GM12878 (cell line): ENCODE measurements at regions not wholly inside any gene's neighbourhood (a gene's known extent, or its start where the extent isn't known, plus 50 kb on each side); places are given as distances from the start of the nearest gene placed in this dataset.

Source experiments
- ATAC-seq: fragments of 200-7000 bp; cut with Tn5 transposase; 3 replicates; pipeline ENCODE4 v1.9.1; 2020; ENCODE audit warnings: mild to moderate bottlenecking, moderate library complexity
- BruUV-seq: library from RNA; stranded (reverse); fragments of 400-500 nt; replicated peaks from 2 replicates; lab custom pipeline; 2021; lab: Mats Ljungman, UMichigan
- CTCF ChIA-PET: fragments of 300-600 bp; sonication (Branson Sonifier 250); formaldehyde crosslinking; extraction: SDS; loops from one replicate; lab custom pipeline; 2021; ENCODE audit warnings: inconsistent platforms; lab: Yijun Ruan, JAX
- POLR2A ChIA-PET: fragments of 350-600 bp; formaldehyde crosslinking; extraction: SDS; loops from one replicate; lab custom pipeline; 2021; ENCODE audit warnings: inconsistent platforms; lab: Charles Lee
- RAD21 ChIA-PET: fragments of 300-600 bp; sonication (Branson Sonifier 250); formaldehyde crosslinking; loops from one replicate; lab custom pipeline; 2023; ENCODE audit warnings: antibody characterized with exemption; ENCODE audit not compliant: unreplicated experiment; lab: Charles Lee
- SMC1A ChIA-PET: fragments of 300-600 bp; sonication (Branson Sonifier 250); formaldehyde crosslinking; loops from one replicate; lab custom pipeline; 2023; ENCODE audit not compliant: unreplicated experiment, uncharacterized antibody; lab: Charles Lee
- DNase-seq: peaks from one replicate; pipeline ENCODE4 v3.0.0-alpha.2; 2011; ENCODE audit warnings: low read depth, low spot score
- FAIRE-seq: peaks from 3 replicates; lab custom pipeline; 2011; peaks lifted over from hg19 to GRCh38; lab: Jason Lieb, UNC
- H2AFZ ChIP-seq: 2 replicates; pipeline ENCODE4 v1.6.0; 2011; ENCODE audit warnings: low read depth, low read length, control low read depth; ENCODE audit not compliant: control insufficient read depth
- H3K27ac ChIP-seq: 2 replicates; pipeline ENCODE4 v1.5.1; 2011; ENCODE audit warnings: control low read depth; ENCODE audit not compliant: control insufficient read depth, insufficient read depth
- H3K27me3 ChIP-seq, 2 experiments: replicated peaks in 1 of 2; 2 replicates each; pipeline versions ENCODE4 v1.6.0 to v1.6.1; 2011; ENCODE audit warnings: low read length in 1 of 2; ENCODE audit not compliant: control insufficient read depth in 2 of 2, insufficient read depth in 2 of 2
- H3K36me3 ChIP-seq, 2 experiments: 2 replicates each; pipeline ENCODE4 v1.5.1; 2011; ENCODE audit warnings: low read length in 1 of 2; ENCODE audit not compliant: control insufficient read depth in 2 of 2, insufficient read depth in 2 of 2
- H3K4me1 ChIP-seq: 2 replicates; pipeline ENCODE4 v1.6.1; 2011; ENCODE audit warnings: mild to moderate bottlenecking, low read length, moderate library complexity, mixed read lengths; ENCODE audit not compliant: control insufficient read depth, insufficient read depth
- H3K4me2 ChIP-seq: 2 replicates; pipeline ENCODE4 v1.6.0; 2011; ENCODE audit warnings: control low read depth; ENCODE audit not compliant: control insufficient read depth, insufficient read depth
- H3K4me3 ChIP-seq: fragments of 200-600 bp; sonication (generic); 2 replicates; pipeline ENCODE4 v1.5.1; 2016
- H3K79me2 ChIP-seq: 2 replicates; pipeline ENCODE4 v1.6.0; 2011; ENCODE audit warnings: low read length; ENCODE audit not compliant: control insufficient read depth, insufficient read depth
- H3K9ac ChIP-seq: 2 replicates; pipeline ENCODE4 v1.8.0; 2011; ENCODE audit warnings: low read length, control low read depth, mixed read lengths; ENCODE audit not compliant: control insufficient read depth, insufficient read depth
- H3K9me3 ChIP-seq: replicated peaks from 3 replicates; pipeline ENCODE4 v1.5.1; 2011; ENCODE audit warnings: mild to moderate bottlenecking, low read length; ENCODE audit not compliant: control insufficient read depth, insufficient read depth
- H4K20me1 ChIP-seq: 2 replicates; pipeline ENCODE4 v1.6.0; 2011; ENCODE audit not compliant: control insufficient read depth, insufficient read depth
- BCL11A ChIP-seq: IDR thresholded peaks from 2 replicates; pipeline ENCODE4 v1.6.1; 2011; ENCODE audit warnings: low read depth, low read length
- BMI1 ChIP-seq: fragments of 450-650 bp; IDR thresholded peaks from 2 replicates; pipeline ENCODE4 v1.6.1; 2016; ENCODE audit warnings: mild to moderate bottlenecking, moderate library complexity, borderline replicate concordance
- BRCA1 ChIP-seq: IDR thresholded peaks from 2 replicates; pipeline ENCODE4 v1.6.1; 2011; ENCODE audit warnings: low read depth, low read length, improper control_type of control experiment
- CHD2 ChIP-seq: IDR thresholded peaks from 2 replicates; pipeline ENCODE4 v1.6.1; 2011; ENCODE audit warnings: low read depth, low read length, improper control_type of control experiment, borderline replicate concordance
- CREM ChIP-seq: IDR thresholded peaks from 2 replicates; pipeline ENCODE4 v1.6.1; 2014; ENCODE audit warnings: antibody characterized with exemption, low read depth
- KDM1A ChIP-seq: fragments of 200-600 bp; sonication (generic); IDR thresholded peaks from 2 replicates; pipeline ENCODE4 v1.6.1; 2016; ENCODE audit warnings: borderline replicate concordance
- KLF5 ChIP-seq: fragments of 450-650 bp; IDR thresholded peaks from 2 replicates; pipeline ENCODE4 v1.6.1; 2014; ENCODE audit warnings: mild to moderate bottlenecking; ENCODE audit not compliant: partially characterized antibody
- RAD21 ChIP-seq: IDR thresholded peaks from 2 replicates; pipeline ENCODE4 v1.6.1; 2011; ENCODE audit warnings: mild to moderate bottlenecking, low read depth, low read length, moderate library complexity; ENCODE audit not compliant: insufficient read depth
- SMAD1 ChIP-seq: fragments of 450-650 bp; IDR thresholded peaks from 2 replicates; pipeline ENCODE4 v1.6.1; 2018; ENCODE audit warnings: mild to moderate bottlenecking, low read depth; ENCODE audit not compliant: partially characterized antibody
- STAT3 ChIP-seq: IDR thresholded peaks from 2 replicates; pipeline ENCODE4 v1.6.1; 2011; ENCODE audit warnings: low read depth, low read length, improper control_type of control experiment
- SUZ12 ChIP-seq: fragments of 200-600 bp; sonication (generic); IDR thresholded peaks from one replicate; pipeline ENCODE4 v1.6.1; 2018; ENCODE audit warnings: antibody characterized with exemption, mild to moderate bottlenecking; ENCODE audit not compliant: unreplicated experiment
- ZBED1 ChIP-seq: IDR thresholded peaks from 2 replicates; pipeline ENCODE4 v1.6.1; 2016; ENCODE audit warnings: borderline replicate concordance
- WGBS: methylation state at CpG from one replicate; pipeline ENCODE4 v1.1.6; 2016; ENCODE audit warnings: low lambda C conversion rate; ENCODE audit not compliant: insufficient replicate concordance, insufficient coverage; ENCODE audit errors: missing lambda C conversion rate; 5-methylcytosine and 5-hydroxymethylcytosine counted together
- in situ Hi-C: fragments of 300-500 bp; cut with MboI; formaldehyde crosslinking; loops from 9 replicates; pipeline ENCODE4 v1.14.3; 2018; ENCODE audit warnings: mixed read lengths
- intact Hi-C: fragments of 100-400 bp; cut with micrococcal nuclease; formaldehyde crosslinking; loops from one replicate; pipeline ENCODE4 v1.14.2; 2022; ENCODE audit not compliant: unreplicated experiment

- CTCF ChIA-PET, result interaction anchor here (0.6 kb wide), 1 partner anchor 168 kb away, joined by 3 read pairs; no protein-coding TSS in a partner anchor
- 6% methylated on average over 7 of the region's 8 CpGs for WGBS
- in situ Hi-C loops, result no loop called here
These were observed 660.5 kb upstream of the HS6ST1 start for GRCh38 chr2:128979182-128979581.

GRCh38 chr2:128980475-128980874 lies 661.8 kb upstream of the HS6ST1 start:
- no TSS peak for BruUV-seq
- CTCF ChIA-PET, result no interaction called here
- no peak overlapping the region for H2AFZ ChIP-seq
- no peak for TF ChIP-seq BMI1
- TF ChIP-seq, all 136 proteins: peak for 0
- 14% methylated on average over 6 of the region's 8 CpGs for WGBS
- ChIA-PET SMC1A (interaction anchor here (0.6 kb wide), 1 partner anchor 56 kb away, joined by 3 read pairs; no protein-coding TSS in a partner anchor), POLR2A (no interaction called here), RAD21 (no interaction called here)
- no peak for DNase-seq
- Histone ChIP-seq H3K4me2 (no peak overlapping the region), H3K36me3 (no peaks in the 10 kb centered on the region), H3K9ac (no peak overlapping the region), H3K4me3 (no peak overlapping the region), H3K9me3 (no peaks in the 10 kb centered on the region), H4K20me1 (no peaks in the 10 kb centered on the region; the same call in 1 of the 2 replicates), H3K27me3 (peaks cover 0 to 2% of the 10 kb centered on the region in 2 experiments; a peak in 1 of 4 replicates), H3K79me2 (no peaks in the 10 kb centered on the region), H3K4me1 (no peaks in the 10 kb centered on the region), H3K27ac (no peak overlapping the region)
- in situ Hi-C loops, result no loop called here
- intact Hi-C loops, result no loop called here
- no peak for ATAC-seq
- FAIRE-seq, result no peak

More at GRCh38 chr2:128979182-128979581, 660.5 kb upstream of the HS6ST1 start:
- no peak overlapping the region for H3K9ac ChIP-seq
- ATAC-seq, result no peak
- H3K27ac ChIP-seq, result no peak overlapping the region
- no peak overlapping the region for H3K4me3 ChIP-seq
- H3K9me3 ChIP-seq, result no peaks in the 10 kb centered on the region
- H3K4me1 ChIP-seq, result no peaks in the 10 kb centered on the region
- no peak for FAIRE-seq
- no peak for DNase-seq
- intact Hi-C loops, result no loop called here
- no peak for TF ChIP-seq RAD21
- TF ChIP-seq SUZ12, result no peak
- no peak for TF ChIP-seq SMAD1
- no peak for TF ChIP-seq ZBED1
- TF ChIP-seq CHD2, result no peak
- no peak for TF ChIP-seq KDM1A
- TF ChIP-seq KLF5, result no peak
- TF ChIP-seq CREM, result no peak
- TF ChIP-seq STAT3, result no peak
- no peak for TF ChIP-seq BCL11A
- no peak for TF ChIP-seq BRCA1
- H3K4me2 ChIP-seq, result no peak overlapping the region
- POLR2A ChIA-PET, result no interaction called here
- H3K79me2 ChIP-seq, result no peaks in the 10 kb centered on the region
- no peaks in the 10 kb centered on the region; the same call in 1 of the 2 replicates for H4K20me1 ChIP-seq
- SMC1A ChIA-PET, result no interaction called here
- RAD21 ChIA-PET, result no interaction called here
- H3K27me3 ChIP-seq, result peaks cover 0 to 2% of the 10 kb centered on the region in 2 experiments; a peak in 1 of 4 replicates
- H3K36me3 ChIP-seq, result no peaks in the 10 kb centered on the region
- H2AFZ ChIP-seq, result no peak overlapping the region
- BruUV-seq, result no TSS peak
